ENCODE measurements at regions not wholly inside any gene's neighbourhood (a gene's known extent, or its start where the extent isn't known, plus 50 kb on each side); places are given as distances from the start of the nearest gene placed in this dataset.
A peak's percentile ranks its signal among the peaks of the same experiment; 100 is the strongest.

DNA sequence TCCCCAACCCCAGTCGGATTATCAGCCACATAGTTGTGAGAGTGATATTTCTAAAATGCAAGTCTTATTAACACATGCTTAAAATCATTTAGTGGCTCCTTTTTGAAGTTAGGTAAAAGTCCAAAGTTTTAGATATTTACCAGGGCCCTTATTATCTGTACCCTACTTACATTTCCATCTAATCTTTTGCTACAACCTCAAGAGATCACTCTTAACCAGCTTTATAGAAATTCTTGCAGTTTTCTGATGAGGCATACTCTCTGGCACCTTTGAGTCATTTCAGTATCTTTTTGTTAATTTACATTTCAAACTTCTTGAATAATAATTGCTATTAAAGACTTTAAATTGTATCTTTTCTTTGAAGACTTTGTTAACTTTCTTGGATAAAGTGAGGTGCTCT is 453.3 kb downstream of the RFPL4B start:
- DNase-seq (ENCODE audit: low read depth), result no peak
- TF ChIP-seq, protein P1, sequence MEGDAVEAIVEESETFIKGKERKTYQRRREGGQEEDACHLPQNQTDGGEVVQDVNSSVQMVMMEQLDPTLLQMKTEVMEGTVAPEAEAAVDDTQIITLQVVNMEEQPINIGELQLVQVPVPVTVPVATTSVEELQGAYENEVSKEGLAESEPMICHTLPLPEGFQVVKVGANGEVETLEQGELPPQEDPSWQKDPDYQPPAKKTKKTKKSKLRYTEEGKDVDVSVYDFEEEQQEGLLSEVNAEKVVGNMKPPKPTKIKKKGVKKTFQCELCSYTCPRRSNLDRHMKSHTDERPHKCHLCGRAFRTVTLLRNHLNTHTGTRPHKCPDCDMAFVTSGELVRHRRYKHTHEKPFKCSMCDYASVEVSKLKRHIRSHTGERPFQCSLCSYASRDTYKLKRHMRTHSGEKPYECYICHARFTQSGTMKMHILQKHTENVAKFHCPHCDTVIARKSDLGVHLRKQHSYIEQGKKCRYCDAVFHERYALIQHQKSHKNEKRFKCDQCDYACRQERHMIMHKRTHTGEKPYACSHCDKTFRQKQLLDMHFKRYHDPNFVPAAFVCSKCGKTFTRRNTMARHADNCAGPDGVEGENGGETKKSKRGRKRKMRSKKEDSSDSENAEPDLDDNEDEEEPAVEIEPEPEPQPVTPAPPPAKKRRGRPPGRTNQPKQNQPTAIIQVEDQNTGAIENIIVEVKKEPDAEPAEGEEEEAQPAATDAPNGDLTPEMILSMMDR (conservative IDR thresholded peaks at IDR 0.05; ENCODE audit: low read depth, low read length), result no peak
- no peak overlapping the region for H3K4me3 ChIP-seq (ENCODE audit: low read length)

DNA sequence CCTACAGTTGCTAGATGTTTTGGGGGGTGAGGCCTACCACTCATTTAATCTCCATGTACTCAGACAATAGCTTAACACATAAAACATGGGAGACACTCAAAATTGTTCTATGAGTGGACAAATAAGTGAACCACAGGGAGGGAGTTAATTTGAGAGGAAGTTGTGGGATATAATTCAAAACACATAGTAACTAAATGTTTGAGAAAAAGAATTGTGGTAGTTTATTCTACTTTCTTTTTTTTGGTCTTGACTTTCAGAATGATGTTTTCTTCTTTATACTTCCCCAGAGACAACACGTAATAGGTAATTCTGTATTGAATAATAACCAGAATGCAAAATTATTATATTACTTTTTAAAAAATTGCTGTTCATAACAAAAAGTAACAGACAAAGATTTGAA is 453.8 kb downstream of the RFPL4B start:
- TF ChIP-seq, protein P1 (conservative IDR thresholded peaks at IDR 0.05; ENCODE audit: low read depth, low read length), result no peak
- no peak for DNase-seq (ENCODE audit: low read depth)
- no peak overlapping the region for H3K4me3 ChIP-seq (ENCODE audit: low read length)

DNA sequence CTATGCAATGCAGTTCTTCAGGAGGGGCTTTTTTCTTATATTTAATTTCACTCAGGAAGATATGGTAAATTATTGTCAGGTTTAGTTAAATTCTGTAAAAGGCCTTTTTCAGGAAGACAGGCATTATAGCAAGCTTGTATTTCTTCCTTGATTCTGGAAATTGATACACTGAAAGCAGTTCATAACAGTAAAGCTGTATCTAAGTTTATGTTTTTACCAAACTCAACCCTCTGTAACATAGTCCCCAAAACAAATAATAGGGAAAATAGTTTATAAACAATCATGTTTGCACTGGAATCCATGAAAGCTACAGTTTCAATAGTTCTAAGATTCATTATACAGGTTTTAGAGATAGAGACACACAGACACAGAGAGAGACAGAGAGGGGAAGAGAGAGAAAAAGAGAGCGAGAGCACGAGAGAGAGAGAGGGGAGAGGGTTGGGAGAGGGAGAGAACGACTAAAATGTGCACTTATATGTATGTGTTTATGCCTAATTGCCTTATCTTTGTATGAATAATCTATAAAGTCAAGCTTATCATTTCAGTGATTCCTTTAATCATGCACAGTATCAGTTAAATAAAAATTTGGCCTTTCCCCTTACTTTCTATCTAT is 454.4 kb downstream of the RFPL4B start:
- TF ChIP-seq, protein P1 (conservative IDR thresholded peaks at IDR 0.05; ENCODE audit: low read depth, low read length), result no peak
- DNase-seq (ENCODE audit: low read depth), result no peak
- no peak overlapping the region for H3K4me3 ChIP-seq (ENCODE audit: low read length)

DNA sequence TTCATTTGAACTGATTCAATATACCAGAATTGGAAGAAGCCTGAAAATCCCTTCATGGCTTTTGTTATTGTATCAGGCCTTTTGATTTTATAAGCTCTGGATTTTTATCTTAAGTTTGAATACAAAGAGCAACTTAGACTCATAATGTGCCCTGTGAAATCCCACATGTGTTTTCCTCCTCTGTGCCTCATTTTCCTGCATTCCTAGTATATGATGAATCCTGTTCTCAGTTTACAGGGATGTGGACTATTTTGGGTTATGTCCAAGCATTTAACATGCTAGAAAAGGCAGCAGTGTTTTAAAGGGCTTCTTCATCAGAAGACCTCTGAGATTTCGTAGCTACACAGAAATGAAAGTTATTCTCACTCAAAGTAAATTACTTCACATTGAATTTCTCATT is 455.0 kb downstream of the RFPL4B start:
- DNase-seq (ENCODE audit: low read depth), result peak; percentile 52
- TF ChIP-seq, protein P1 (conservative IDR thresholded peaks at IDR 0.05; ENCODE audit: low read depth, low read length), result no peak
- H3K4me3 ChIP-seq (ENCODE audit: low read length), result no peak overlapping the region

DNA sequence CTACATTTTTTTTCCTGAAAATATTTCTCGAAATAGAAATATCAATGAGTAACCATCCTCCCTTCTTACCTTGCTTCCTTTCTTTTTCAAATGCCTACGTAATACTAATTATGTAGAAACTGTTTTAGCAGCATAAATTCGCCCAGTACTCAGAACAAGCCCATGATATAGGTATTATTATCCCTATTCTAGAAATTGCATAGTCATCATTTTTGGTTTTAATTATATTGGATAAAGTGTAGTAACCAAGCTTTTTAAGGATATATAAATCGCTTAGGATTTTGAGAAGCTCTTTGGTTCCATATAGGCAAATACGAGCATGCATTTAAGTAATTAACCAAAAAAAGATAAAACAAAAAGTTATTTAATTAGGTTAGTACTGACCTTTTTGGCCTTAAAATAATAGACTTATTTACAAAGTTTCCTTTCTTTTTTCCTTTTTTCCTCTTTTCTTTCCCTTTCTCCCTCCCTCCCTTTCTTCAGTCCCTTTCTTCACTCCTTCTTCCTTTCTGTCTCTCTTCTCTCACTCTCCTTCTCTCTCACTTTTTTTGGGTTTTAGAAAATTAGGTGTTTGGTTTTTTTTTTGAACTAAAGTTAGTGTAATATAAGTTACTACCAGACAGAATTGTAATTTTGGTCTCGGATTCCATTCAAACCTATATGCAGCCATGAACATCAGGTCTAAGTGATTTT is 457.7 kb downstream of the RFPL4B start:
- no peak for DNase-seq (ENCODE audit: low read depth)
- H3K4me3 ChIP-seq (ENCODE audit: low read length), result no peak overlapping the region
- TF ChIP-seq, protein P1 (conservative IDR thresholded peaks at IDR 0.05; ENCODE audit: low read depth, low read length), result no peak

DNA sequence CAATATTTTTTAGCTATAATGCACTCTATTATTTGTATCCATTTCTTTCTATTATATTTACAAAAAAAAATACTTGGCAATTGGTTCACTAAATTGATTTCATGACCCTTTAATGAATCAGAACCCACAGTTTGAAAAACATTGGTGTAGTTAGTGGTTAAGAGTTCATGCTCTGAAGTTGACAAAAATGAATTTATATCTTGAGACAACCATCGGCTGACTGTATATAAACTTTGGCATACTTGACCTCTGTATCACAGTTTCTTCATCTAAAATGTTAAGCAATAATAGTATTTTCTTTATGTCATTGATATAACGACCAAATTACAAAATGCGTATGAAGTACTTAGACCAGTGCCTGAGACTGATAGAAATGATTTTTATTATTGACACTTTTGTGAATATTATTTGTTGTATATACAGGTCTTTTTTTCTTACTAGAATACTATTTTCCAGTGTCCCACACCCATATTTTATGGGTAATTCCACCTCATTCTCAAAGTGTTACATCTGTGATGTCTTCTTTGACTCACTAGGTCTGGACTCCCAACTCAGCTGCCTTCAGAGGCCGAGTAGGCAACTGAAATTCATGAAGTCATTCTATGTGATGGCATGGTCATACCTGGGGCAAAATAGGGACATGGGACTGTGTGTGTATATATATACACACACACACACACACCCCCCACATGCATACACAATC is 459.2 kb downstream of the RFPL4B start:
- DNase-seq (ENCODE audit: low read depth), result no peak
- H3K4me3 ChIP-seq (ENCODE audit: low read length), result no peak overlapping the region
- TF ChIP-seq, protein P1 (conservative IDR thresholded peaks at IDR 0.05; ENCODE audit: low read depth, low read length), result no peak

Data from retinal pigment epithelial cell (primary cell).